Activated B cell treated with CpG ODN at 0.5 μM for 24 hours (primary cell): ENCODE measurements at regions not wholly inside any gene's neighbourhood (a gene's known extent, or its start where the extent isn't known, plus 50 kb on each side); places are given as distances from the start of the nearest gene placed in this dataset.

Experiments used
- ATAC-seq: fragments of 200-7000 bp; cut with Tn5 transposase; one replicate; pipeline ENCODE4 v1.10.0; 2021; ENCODE audit warnings: low read depth, mild to moderate bottlenecking, moderate library complexity
- CTCF ChIA-PET: fragments of 350-600 bp; sonication (Branson Sonifier 250); formaldehyde crosslinking; loops from one replicate; lab custom pipeline; 2021; ENCODE audit warnings: antibody characterized with exemption; lab: Charles Lee
- POLR2A ChIA-PET: fragments of 350-600 bp; sonication (Branson Sonifier 250); formaldehyde crosslinking; loops from one replicate; lab custom pipeline; 2021; ENCODE audit warnings: antibody characterized with exemption; lab: Charles Lee
- DNase-seq: peaks from one replicate; pipeline ENCODE4 v3.0.0; 2022
- H3K27ac Mint-ChIP-seq: one replicate; pipeline ENCODE4 v1.8.0; 2020; ENCODE audit warnings: mixed read lengths
- H3K27me3 Mint-ChIP-seq: one replicate; pipeline ENCODE4 v1.8.0; 2021; ENCODE audit warnings: mixed read lengths
- H3K36me3 Mint-ChIP-seq: one replicate; pipeline ENCODE4 v1.8.0; 2021; ENCODE audit warnings: low read depth, mixed read lengths
- H3K4me1 Mint-ChIP-seq: one replicate; pipeline ENCODE4 v1.8.0; 2021; ENCODE audit warnings: mixed read lengths
- H3K4me3 Mint-ChIP-seq: one replicate; pipeline ENCODE4 v1.8.0; 2020; ENCODE audit warnings: mild to moderate bottlenecking, mixed read lengths
- H3K9me3 Mint-ChIP-seq: one replicate; pipeline ENCODE4 v1.8.0; 2020; ENCODE audit warnings: mixed read lengths
- CTCF ChIP-seq: fragments of 200-600 bp; IDR thresholded peaks from one replicate; pipeline ENCODE4 v1.8.0; 2022; ENCODE audit warnings: antibody characterized with exemption, mild to moderate bottlenecking
- intact Hi-C: fragments of 100-400 bp; cut with micrococcal nuclease; formaldehyde crosslinking; loops from one replicate; pipeline ENCODE4 v1.15.1; 2024

- ATAC-seq (no peak), DNase-seq (no peak)
- H3K4me1 Mint-ChIP-seq = no peaks in the 10 kb centered on the region
- intact Hi-C loops = no loop called here
- H3K4me3 Mint-ChIP-seq = no peak overlapping the region
- no peak overlapping the region for H3K27ac Mint-ChIP-seq
- ChIA-PET CTCF (no interaction called here), POLR2A (no interaction called here)
- no peaks in the 10 kb centered on the region for H3K36me3 Mint-ChIP-seq
- no peak for TF ChIP-seq CTCF
- no peaks in the 10 kb centered on the region for H3K9me3 Mint-ChIP-seq
- H3K27me3 Mint-ChIP-seq = no peaks in the 10 kb centered on the region
Observed at GRCh38 chr22:49469896-49470740, 357.6 kb downstream of the BRD1 start.

DNA sequence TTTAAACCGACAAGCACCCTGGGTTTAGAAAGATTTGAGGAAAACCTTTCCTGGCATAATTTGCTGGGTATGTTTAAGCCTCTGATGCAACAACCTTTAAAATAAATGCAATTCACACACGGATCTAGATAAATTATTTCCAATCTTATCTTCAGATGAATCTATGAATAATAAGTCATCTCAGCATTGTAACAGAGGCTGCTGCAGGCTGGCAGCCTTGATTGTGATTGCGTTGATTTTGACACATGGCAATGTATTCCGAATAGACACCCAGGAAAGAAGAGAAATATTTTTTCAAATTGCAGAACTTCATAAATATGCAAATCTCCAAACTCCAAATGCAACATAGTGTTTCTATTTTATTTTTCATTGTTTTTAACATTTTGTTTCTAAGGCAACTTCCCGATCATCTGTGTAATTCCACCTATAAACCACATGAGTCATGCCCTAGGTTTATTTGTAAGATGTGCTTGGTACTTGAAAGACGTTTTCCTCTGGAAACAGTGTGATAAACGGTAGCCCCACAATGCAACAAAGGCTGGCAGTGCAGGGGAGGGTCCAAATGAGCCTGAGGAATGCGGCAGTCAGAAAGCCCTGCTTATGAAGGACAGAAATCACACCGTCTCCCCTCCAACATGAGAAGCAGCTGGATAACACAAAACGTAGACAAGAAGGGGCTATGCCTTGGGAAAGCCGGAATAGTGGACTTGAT, 359.0 kb downstream of the BRD1 start:
- no peaks in the 10 kb centered on the region for H3K27me3 Mint-ChIP-seq
- no peak overlapping the region for H3K4me3 Mint-ChIP-seq
- no peak overlapping the region for H3K27ac Mint-ChIP-seq
- intact Hi-C loops = no loop called here
- DNase-seq = no peak
- ATAC-seq = no peak
- H3K4me1 Mint-ChIP-seq = no peaks in the 10 kb centered on the region
- no peak for TF ChIP-seq CTCF
- ChIA-PET POLR2A (no interaction called here), CTCF (no interaction called here)
- H3K9me3 Mint-ChIP-seq = no peaks in the 10 kb centered on the region
- H3K36me3 Mint-ChIP-seq = no peaks in the 10 kb centered on the region

DNA sequence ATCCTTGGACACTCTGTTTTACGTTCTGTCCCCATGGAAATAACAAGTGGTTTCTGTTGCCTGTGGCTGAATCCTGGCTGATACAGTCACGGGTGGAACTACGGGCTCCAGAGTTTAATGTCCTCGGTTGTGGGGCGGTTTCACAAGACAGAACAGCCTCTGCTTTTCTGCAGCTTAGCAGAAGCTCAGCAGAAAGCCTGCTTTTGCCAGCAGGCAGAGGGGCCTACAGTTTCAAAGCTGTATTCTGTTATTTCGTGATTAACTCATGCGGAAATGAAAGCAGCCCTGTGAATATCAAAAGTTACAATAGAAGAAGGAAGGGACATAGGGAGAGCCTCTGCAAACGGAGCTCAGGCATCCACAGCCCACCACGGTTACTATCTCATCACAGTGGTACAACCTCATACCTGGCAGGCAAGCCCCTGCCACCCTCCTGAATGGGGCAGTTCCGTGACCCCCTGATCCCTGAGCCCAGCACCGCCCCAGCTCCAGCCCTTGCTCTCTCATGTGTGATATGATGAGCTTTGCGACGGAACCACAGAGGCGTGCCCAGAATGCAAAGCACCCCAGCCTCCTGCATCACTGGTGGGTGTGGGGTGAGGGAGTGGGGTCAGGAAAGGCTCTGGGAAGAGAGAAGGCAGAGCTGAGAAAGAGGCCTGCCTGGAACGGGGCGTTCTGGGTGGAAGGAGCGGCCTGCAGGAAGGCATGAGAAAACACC, 360.6 kb downstream of the BRD1 start:
- no peak overlapping the region for H3K27ac Mint-ChIP-seq
- H3K36me3 Mint-ChIP-seq = no peaks in the 10 kb centered on the region
- ChIA-PET POLR2A (interaction anchor here (0.5 kb wide), 1 partner anchor 450 kb away, joined by 3 read pairs; no protein-coding TSS in a partner anchor), CTCF (no interaction called here)
- no peak for ATAC-seq
- H3K4me3 Mint-ChIP-seq = no peak overlapping the region
- DNase-seq = no peak
- intact Hi-C loops = no loop called here
- no peaks in the 10 kb centered on the region for H3K4me1 Mint-ChIP-seq
- TF ChIP-seq CTCF = no peak
- H3K27me3 Mint-ChIP-seq = no peaks in the 10 kb centered on the region
- H3K9me3 Mint-ChIP-seq = no peaks in the 10 kb centered on the region

- intact Hi-C loops = no loop called here
- no peaks in the 10 kb centered on the region for H3K36me3 Mint-ChIP-seq
- no peak overlapping the region for H3K27ac Mint-ChIP-seq
- POLR2A ChIA-PET = no interaction called here
- TF ChIP-seq CTCF = no peak
- no peak for ATAC-seq
- no peaks in the 10 kb centered on the region for H3K9me3 Mint-ChIP-seq
- no peak overlapping the region for H3K4me3 Mint-ChIP-seq
- no peaks in the 10 kb centered on the region for H3K4me1 Mint-ChIP-seq
- CTCF ChIA-PET = no interaction called here
- H3K27me3 Mint-ChIP-seq = no peaks in the 10 kb centered on the region
- no peak for DNase-seq
Observed at GRCh38 chr22:49464037-49464436, 363.6 kb downstream of the BRD1 start.

- Mint-ChIP-seq H3K36me3 (no peaks in the 10 kb centered on the region), H3K9me3 (no peaks in the 10 kb centered on the region), H3K27ac (no peak overlapping the region), H3K4me1 (no peaks in the 10 kb centered on the region), H3K4me3 (no peak overlapping the region), H3K27me3 (no peaks in the 10 kb centered on the region)
- ATAC-seq = no peak
- DNase-seq = no peak
- CTCF ChIA-PET = no interaction called here
- no peak for TF ChIP-seq CTCF
- POLR2A ChIA-PET = no interaction called here
- intact Hi-C loops = no loop called here
Observed at GRCh38 chr22:49462795-49463194, 364.9 kb downstream of the BRD1 start.
